DMS153 treated with DMSO at 0.1 percent for 48 hours (cell line): ENCODE measurements at regions not wholly inside any gene's neighbourhood (a gene's known extent, or its start where the extent isn't known, plus 50 kb on each side); places are given as distances from the start of the nearest gene placed in this dataset.

ENCODE experiments used
- DNase-seq: peaks from one replicate; lab custom pipeline; 2025; ENCODE audit not compliant: unreplicated experiment; lab: John Stamatoyannopoulos, UW

DNA sequence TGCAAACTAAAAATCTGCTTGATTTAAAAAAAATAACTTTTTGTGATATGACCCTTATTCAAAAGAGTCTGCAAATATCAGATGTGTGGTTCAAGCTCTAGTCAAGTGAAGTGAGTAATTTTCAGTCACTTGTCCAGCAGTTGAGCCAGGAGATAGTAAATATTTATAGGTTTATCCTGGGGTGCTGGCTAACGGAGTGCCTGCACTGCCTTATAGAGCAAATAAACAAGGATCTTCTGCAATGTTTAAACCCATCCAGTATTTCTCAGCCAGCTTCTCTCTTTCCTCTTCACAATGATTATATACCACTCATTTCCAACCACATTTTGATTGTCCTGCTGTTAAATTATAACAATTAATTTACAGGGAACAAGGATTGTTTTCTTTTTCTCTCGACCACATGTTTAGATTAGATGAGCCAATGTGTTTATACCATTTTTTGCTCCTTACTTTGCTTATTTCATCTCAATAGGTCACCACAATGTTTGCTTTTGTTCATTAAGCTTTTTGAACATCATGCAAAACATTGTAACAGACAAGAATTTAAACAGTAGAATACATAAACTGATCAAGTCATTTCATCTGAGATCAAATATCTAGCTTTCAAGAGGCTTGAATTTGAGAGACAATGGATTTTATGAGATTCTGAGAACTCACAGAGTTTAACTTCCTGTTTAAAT lies 60.3 kb upstream of the GREM2 start:
- no peak for DNase-seq

- DNase-seq = no peak
Observed at GRCh38 chr1:240667351-240667750, 55.4 kb upstream of the GREM2 start.

GRCh38 chr1:240666568-240667198 lies 54.7 kb upstream of the GREM2 start:
- no peak for DNase-seq

- no peak for DNase-seq
Observed at GRCh38 chr1:240663169-240663879, 51.4 kb upstream of the GREM2 start.
